Osteoblast (primary cell): ENCODE measurements at regions not wholly inside any gene's neighbourhood (a gene's known extent, or its start where the extent isn't known, plus 50 kb on each side); places are given as distances from the start of the nearest gene placed in this dataset.

ENCODE experiments used
- DNase-seq: peaks from one replicate; pipeline ENCODE4 v3.0.0; 2011; ENCODE audit warnings: low spot score, mixed read lengths; ENCODE audit not compliant: insufficient read length; ENCODE audit errors: missing footprints
- H2AFZ ChIP-seq: 2 replicates; pipeline ENCODE4 v1.6.0; 2011; ENCODE audit warnings: mild to moderate bottlenecking, low read length
- H3K27ac ChIP-seq: 2 replicates; pipeline ENCODE4 v1.5.1; 2011; ENCODE audit warnings: mild to moderate bottlenecking, low read depth, low read length, moderate library complexity
- H3K27me3 ChIP-seq: 2 replicates; pipeline ENCODE4 v1.6.0; 2012; ENCODE audit warnings: mild to moderate bottlenecking, control low read depth, inconsistent platforms, low read length, moderate library complexity; ENCODE audit not compliant: insufficient read depth
- H3K36me3 ChIP-seq: 2 replicates; pipeline ENCODE4 v1.5.1; 2011; ENCODE audit warnings: mild to moderate bottlenecking, low read length, control low read depth, moderate library complexity; ENCODE audit not compliant: insufficient read depth
- H3K4me1 ChIP-seq: 2 replicates; pipeline ENCODE4 v1.5.1; 2011; ENCODE audit warnings: mild to moderate bottlenecking, low read length, control low read depth, moderate library complexity; ENCODE audit not compliant: insufficient read depth
- H3K4me2 ChIP-seq: 2 replicates; pipeline ENCODE4 v1.6.0; 2011; ENCODE audit warnings: mild to moderate bottlenecking, low read length; ENCODE audit not compliant: insufficient read depth
- H3K4me3 ChIP-seq: fragments of 200-600 bp; sonication (generic); 3 replicates; pipeline ENCODE4 v1.5.1; 2012; ENCODE audit warnings: mild to moderate bottlenecking, low read length, inconsistent platforms; ENCODE audit not compliant: insufficient read depth
- H3K79me2 ChIP-seq: 2 replicates; pipeline ENCODE4 v1.6.0; 2012; ENCODE audit warnings: mild to moderate bottlenecking, low read length, control low read depth, inconsistent platforms; ENCODE audit not compliant: insufficient read depth
- H3K9me3 ChIP-seq: 2 replicates; pipeline ENCODE4 v1.5.1; 2011; ENCODE audit warnings: low read depth, low read length, control low read depth
- H4K20me1 ChIP-seq: 2 replicates; pipeline ENCODE4 v1.6.0; 2012; ENCODE audit warnings: mild to moderate bottlenecking, low read length, control low read depth; ENCODE audit not compliant: insufficient read depth
- TF ChIP-seq, protein P1 (sequence below): IDR thresholded peaks from 2 replicates; pipeline ENCODE4 v1.5.1; 2011; ENCODE audit warnings: mild to moderate bottlenecking, low read depth, low read length, moderate library complexity; ENCODE audit errors: extremely low read depth

DNA sequence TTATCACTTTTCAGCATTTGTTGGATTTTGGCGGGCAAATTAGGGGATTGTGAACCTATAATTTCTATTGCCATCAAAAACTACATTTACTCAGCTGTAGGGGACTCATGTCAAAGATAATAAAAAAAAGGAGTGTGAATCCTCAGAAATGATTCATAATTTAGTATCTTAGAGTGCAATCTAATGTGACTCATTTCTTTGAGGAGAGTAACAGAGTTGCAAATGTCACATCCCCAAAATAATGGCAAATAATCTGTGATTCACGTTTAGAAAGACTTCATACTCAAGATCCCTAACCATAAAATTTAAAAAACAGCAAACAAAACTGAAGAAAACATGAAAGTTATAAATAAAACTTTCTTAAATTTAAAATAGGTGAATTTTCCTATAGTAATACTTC lies 373.0 kb downstream of the CDH2 start:
- Histone ChIP-seq H2AFZ (no peak overlapping the region), H3K79me2 (no peaks in the 10 kb centered on the region), H3K27me3 (no peaks in the 10 kb centered on the region), H3K4me1 (peaks cover 6% of the 10 kb centered on the region), H3K4me2 (no peak overlapping the region), H3K9me3 (no peaks in the 10 kb centered on the region), H4K20me1 (no peaks in the 10 kb centered on the region), H3K36me3 (no peaks in the 10 kb centered on the region), H3K4me3 (no peak overlapping the region), H3K27ac (no peak overlapping the region)
- peak; percentile 64 for DNase-seq
- TF ChIP-seq, protein P1, sequence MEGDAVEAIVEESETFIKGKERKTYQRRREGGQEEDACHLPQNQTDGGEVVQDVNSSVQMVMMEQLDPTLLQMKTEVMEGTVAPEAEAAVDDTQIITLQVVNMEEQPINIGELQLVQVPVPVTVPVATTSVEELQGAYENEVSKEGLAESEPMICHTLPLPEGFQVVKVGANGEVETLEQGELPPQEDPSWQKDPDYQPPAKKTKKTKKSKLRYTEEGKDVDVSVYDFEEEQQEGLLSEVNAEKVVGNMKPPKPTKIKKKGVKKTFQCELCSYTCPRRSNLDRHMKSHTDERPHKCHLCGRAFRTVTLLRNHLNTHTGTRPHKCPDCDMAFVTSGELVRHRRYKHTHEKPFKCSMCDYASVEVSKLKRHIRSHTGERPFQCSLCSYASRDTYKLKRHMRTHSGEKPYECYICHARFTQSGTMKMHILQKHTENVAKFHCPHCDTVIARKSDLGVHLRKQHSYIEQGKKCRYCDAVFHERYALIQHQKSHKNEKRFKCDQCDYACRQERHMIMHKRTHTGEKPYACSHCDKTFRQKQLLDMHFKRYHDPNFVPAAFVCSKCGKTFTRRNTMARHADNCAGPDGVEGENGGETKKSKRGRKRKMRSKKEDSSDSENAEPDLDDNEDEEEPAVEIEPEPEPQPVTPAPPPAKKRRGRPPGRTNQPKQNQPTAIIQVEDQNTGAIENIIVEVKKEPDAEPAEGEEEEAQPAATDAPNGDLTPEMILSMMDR, result no peak

DNA sequence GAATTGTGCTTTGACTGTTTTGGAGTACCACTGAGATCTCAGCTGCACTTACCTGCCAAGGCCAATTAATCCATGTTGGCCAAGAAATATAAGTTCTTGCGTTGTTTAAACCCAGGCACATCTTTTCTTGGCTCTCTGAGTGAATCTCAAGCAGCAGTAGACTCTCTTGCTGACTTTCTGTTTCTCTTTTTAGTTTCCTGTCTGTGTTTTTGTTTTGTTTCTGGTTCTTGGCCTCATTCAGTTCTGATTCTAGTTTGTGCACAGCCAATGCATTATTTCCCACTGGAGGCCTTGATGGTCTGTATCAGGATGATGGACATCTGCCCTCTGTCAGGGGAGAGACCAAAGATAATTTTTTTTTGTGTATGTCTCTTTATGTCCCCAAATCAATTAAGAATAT lies 379.4 kb downstream of the CDH2 start:
- Histone ChIP-seq H2AFZ (peak overlapping the region; percentile 75), H3K9me3 (no peaks in the 10 kb centered on the region), H4K20me1 (no peaks in the 10 kb centered on the region), H3K27me3 (no peaks in the 10 kb centered on the region), H3K4me2 (no peak overlapping the region), H3K4me1 (no peaks in the 10 kb centered on the region), H3K4me3 (no peak overlapping the region), H3K27ac (no peak overlapping the region), H3K79me2 (no peaks in the 10 kb centered on the region), H3K36me3 (no peaks in the 10 kb centered on the region)
- no peak for DNase-seq
- TF ChIP-seq, protein P1, result no peak

DNA sequence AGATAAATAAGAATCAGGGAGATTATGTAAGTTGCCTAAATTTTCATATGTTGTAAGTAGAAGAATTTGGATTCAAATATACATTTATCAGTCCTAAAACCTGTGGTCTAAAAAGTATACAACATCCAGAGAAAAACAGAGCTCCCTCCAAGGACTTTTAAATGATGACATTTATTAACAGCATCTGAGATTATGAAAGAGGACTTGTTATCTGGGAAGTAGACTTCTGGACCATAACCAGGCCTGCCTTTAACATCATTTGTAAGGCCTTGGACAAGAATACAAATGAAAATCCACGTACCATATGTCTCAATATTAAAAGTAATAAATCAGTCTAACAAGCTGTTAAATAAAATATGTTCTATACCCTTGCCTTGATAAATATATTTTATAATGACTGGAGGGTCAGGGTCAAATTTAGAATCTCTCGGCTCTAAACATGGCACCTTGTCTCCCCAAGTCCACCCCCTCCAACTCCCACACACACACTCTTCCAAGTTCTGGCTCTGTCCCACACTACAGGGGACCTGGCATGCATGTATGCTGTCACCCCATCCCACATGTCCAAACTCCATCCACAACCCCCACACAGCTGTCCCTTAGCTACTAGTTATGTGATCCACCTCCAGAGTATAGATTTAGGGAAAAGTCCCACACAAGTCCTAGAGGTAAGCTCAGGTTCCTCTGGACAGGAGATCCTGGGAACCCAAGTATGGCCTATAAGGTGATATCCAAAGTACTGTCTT lies 382.6 kb downstream of the CDH2 start:
- no peak for DNase-seq
- no peak overlapping the region for H2AFZ ChIP-seq
- H3K4me1 ChIP-seq, result no peaks in the 10 kb centered on the region
- TF ChIP-seq, protein P1, result no peak
- no peak overlapping the region for H3K4me2 ChIP-seq
- H3K4me3 ChIP-seq, result no peak overlapping the region
- H3K27ac ChIP-seq, result no peak overlapping the region
- H3K9me3 ChIP-seq, result no peaks in the 10 kb centered on the region
- no peaks in the 10 kb centered on the region for H3K79me2 ChIP-seq
- no peaks in the 10 kb centered on the region for H3K36me3 ChIP-seq
- H4K20me1 ChIP-seq, result no peaks in the 10 kb centered on the region
- H3K27me3 ChIP-seq, result no peaks in the 10 kb centered on the region

DNA sequence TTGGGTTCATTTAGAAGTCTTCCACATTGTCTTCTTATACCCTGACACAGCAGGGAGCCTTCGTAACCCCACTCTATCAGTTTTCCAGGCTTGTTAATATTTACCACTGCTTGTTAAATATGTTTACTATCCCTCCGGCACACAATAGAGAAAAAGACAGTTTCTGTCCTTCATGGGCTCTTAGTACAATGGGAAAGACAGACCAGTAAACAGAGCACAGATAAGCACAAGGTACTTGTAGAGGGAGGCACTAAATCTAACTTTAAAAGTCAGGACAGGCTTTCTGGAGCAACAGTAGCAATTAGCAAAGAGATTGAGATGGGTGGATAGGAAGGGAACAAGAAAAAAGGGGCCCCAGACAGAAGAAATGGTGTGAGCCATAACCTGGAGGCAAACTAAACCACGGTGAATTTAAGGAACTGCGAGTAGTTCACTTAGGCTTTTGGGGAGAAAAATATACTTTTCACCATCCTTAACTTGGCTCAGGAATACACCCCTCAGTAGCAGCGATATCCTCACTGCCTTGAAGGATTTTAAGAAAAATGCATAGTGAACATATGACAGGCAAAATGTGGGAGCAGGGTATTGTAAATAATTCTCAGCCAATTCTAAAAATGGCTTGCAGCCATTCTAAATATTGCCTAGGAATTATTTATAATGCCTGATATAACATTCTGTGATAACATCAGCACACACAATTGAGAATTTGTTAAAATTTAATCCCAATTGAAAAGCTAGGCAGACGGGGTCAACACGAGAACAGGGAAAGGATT lies 383.7 kb downstream of the CDH2 start:
- Histone ChIP-seq H3K4me2 (no peak overlapping the region), H3K4me3 (no peak overlapping the region), H3K9me3 (no peaks in the 10 kb centered on the region), H3K4me1 (no peaks in the 10 kb centered on the region), H4K20me1 (no peaks in the 10 kb centered on the region), H3K36me3 (no peaks in the 10 kb centered on the region), H2AFZ (no peak overlapping the region), H3K27me3 (no peaks in the 10 kb centered on the region), H3K79me2 (no peaks in the 10 kb centered on the region), H3K27ac (no peak overlapping the region)
- TF ChIP-seq, protein P1, result no peak
- no peak for DNase-seq
